ENCODE measurements at regions not wholly inside any gene's neighbourhood (a gene's known extent, or its start where the extent isn't known, plus 50 kb on each side); places are given as distances from the start of the nearest gene placed in this dataset.

DNA sequence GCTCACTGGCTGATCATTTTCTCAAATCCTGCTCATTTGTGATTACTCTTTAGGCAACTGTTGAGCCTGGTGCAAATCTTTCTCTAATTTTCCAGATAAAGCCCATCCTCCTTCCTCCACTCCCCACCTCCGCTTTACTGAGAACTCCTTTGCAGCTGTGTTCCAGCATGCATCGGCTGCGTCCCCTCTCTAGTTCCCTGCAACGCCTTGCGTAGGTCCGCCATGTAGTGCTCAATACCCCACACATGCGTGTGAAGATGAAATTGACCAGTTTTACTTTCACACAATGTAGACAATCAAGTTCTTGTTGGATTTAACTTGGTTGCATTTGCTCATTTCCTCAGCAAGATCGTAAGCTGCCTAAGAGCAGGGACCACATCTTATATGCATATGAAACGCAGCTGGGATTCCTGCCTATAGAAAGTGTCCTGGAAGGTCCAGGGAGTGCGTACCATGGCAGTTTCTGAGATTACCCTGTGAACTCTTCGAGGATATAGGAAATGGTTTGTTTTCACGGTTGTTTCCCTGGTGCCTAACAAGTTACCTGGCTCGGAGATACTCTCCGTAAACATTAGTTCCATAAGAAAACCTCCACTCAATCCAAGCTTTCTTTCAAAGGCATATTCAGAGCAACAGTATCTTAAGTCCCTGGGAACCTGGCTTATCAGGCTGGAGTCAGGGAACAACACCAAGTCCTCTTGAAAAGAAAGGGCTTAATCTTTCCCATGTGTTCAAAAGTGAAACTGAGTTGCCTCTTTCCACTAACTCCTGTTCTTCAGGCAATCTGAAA, 766.4 kb upstream of the ID2 start:
- no peak for DNase-seq

DNA sequence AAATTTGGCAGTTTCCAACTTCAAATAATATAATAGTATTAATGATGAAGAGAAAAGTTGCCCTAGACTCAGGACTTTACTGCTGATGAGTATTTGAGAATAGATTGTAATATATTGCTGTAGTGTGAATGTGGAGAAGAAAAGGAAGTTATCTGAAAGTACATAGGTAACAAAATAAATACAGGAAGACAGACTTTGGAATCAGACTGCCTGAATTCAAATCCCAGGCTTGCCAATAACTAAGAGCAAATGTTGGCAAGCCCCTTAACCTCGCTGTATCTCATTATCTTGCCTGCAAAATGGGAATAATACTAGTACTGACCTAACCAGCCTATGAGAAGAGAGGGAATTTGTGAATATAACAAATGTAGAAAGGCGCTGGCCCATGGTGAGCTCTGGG, 765.2 kb upstream of the ID2 start:
- DNase-seq, result no peak

DNA sequence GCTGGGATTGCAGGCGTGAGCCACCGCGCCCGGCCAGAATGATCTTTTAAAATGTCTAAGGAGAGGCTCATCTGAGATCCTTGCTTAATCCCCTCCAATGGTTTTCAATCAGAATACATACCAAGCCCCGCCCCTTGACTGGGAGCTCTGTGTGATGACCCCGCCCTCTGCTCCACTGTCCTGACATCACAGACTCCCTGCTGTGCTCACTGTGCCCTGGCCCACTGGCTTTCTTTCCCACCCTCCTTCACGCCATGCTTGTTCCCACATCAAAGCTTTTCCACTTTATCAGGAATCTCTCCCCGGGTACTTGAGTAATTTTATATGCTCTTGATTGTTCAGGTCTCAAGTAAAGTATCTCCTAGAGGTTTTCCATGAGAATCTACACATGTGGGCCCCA, 762.3 kb upstream of the ID2 start:
- DNase-seq, result no peak

DNA sequence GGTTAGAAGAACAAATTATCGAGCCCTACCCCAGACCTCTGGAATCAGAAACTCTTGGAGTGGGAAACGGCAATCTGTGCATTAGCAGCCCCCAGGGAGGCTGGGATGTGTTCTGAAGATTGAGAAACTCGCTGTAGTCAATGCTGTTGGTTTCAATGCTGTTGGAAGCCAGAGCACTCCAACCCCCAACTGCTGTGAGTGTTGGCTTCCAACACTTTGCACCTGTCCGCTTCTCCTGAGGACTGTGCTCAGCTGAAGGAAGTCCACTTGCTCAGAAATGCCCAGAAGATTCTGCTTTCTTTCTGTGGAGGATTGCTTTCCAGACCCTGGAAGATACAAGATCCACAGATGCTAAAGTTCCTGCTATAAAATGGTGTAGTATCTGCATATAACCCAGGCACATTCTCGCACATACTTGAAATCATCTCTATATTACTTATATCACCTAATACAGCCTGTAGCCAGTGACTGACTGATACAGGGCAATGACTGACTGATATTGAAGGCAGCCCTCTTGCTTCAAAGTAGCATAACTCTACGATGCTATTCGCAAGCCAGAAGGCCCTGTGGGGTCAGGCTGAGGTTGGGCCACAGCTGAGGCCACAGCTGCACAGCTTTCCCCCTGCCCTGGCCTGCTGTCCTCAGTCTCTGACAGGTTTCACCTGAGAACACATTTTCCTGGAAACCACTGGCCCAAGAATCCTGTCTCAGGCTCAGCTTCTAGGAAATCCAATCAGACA, 757.7 kb upstream of the ID2 start:
- DNase-seq, result no peak

DNA sequence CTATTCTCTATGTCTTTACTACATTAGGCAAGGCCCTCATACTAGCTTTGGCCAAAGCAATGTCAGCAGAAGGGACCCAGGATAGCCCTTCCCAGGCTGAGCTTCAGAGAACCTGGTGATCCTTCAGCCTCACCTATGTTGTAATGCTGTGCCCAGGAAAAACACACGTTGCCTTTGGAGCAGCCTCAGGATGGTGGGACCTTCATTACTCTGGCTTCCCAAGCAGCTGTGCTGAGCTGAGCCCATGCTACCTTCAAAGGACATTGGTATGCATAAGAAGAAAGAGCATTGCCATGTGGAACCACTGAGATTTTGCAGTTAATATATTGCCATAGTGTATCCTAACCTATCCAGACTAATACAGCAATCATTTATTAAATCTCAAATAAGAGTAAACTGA, 756.4 kb upstream of the ID2 start:
- DNase-seq, result no peak

- DNase-seq, result no peak
Measured at GRCh38 chr2:7927691-7928090, 754.2 kb upstream of the ID2 start.

DNA sequence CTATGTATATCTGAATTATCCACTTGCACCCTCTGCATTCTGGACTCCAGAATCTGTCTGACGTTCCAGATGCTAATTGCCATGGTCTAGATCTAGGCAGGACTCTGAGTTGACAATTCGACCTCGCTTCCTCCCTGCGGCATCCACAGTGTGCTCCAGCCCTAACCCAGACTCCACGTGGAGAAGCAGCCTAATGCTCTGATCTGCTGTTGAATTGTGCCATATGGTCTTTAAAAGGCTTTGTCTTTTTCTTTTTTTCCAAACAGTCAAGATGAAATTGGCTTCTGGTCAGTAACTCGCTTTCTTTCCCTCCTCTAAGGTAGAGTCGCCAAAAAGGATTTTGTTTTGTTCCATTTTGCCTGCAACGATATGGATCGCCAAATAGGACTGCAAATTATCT, 752.6 kb upstream of the ID2 start:
- DNase-seq, result no peak

GRCh38 chr2:7930800-7931635, 750.8 kb upstream of the ID2 start:
- DNase-seq, result no peak

- no peak for DNase-seq
Measured at GRCh38 chr2:7931808-7932207, 750.0 kb upstream of the ID2 start.

DNA sequence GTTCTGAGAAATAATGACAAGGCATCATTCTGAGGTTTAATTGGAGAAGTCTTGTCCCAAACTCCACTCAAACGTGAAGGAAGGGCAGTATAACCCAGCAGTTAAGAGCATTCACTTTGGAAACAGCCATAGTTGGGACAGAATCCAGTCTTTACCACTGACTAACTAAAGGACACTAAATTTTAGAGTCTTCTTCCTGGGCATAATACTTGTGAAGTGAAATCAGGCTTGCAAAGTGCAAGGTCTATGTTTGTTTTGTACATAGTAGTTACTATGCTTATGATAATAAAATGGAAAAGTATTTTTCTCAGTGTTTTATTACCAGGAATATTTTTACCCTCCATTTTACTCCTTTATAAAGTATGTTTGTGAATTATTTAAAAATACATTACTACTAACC, 748.2 kb upstream of the ID2 start:
- DNase-seq, result no peak

- no peak for DNase-seq
Measured at GRCh38 chr2:7934476-7934875, 747.4 kb upstream of the ID2 start.

DNA sequence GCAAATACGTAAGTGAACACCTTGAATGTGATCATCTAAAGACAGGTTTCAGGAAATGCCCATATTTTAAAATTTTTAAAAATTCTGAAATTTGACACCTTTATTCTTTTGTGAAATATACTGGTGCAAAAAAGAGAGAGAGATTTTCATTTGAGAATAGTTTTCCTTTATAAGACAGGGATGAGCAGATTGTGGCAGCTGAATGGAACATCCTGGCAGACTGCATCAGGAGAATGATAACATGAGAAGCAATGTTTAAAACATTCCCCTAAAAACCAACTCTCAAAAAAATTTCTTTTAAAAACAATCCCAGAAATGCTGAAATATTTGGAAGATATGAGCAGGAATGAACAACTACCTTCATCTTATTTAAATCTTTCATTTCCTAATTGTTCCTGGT, 744.8 kb upstream of the ID2 start:
- DNase-seq, result no peak

DNA sequence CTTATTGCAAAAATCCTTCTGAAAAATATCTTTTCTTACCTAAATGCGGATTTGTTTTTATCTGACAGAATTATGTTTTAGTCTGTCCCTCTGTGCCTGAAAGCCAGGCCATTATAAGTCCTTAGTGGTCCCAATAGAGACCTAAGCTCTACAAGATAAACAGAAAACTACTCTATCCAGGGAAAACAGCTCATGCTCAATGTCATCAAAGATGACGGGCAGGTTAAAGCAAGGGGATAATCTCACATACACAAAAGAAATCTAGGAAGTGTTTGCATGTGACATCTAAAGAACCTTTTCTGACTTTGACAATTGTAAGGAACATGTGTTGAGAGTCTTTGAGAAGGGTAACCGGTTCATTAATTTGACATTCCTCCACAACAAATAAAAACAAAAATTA, 741.1 kb upstream of the ID2 start:
- DNase-seq, result no peak

GRCh38 chr2:7943446-7943845, 738.4 kb upstream of the ID2 start:
- DNase-seq, result no peak

GRCh38 chr2:7945026-7945425, 736.8 kb upstream of the ID2 start:
- DNase-seq, result no peak

GRCh38 chr2:7950035-7950612, 731.7 kb upstream of the ID2 start:
- DNase-seq, result no peak

DNA sequence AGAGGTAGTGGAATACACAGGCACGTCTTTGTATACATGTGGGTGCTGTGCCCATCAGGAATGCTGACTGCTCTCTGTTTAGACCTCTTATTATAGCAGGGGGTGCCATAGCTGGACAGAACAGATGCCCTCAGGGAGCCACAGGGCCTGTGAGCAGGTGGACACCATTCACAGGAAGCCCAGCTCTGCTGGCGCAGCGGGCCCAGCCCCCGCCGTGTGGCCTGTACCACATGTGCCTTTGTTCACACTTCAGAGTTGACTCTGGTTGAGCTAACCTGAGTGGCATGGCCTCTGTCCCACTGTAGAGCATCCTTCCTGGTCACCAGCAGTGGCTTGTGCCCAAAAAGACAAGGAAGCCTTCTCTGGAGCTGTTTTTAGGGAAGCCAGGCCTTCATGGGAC, 730.9 kb upstream of the ID2 start:
- no peak for DNase-seq

DNA sequence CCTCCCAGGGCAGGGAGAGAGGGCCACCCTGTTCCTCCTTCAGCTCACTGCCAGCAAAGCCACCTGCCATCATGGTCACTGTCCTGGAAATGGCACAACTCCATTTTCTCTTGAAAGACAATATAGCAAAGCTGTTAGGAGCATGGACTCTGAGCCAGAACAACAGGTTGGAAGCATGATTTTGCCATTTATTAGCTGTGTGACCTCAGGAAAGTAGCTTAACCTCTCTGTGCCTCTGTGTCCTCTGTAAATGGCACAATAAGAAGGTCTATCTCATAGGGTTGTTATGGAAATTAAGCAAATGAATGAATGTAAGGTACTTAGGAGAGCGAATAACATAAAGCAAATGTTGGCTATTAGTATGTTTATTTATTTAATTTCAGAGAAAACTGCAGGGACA, 730.4 kb upstream of the ID2 start:
- DNase-seq, result no peak

DNA sequence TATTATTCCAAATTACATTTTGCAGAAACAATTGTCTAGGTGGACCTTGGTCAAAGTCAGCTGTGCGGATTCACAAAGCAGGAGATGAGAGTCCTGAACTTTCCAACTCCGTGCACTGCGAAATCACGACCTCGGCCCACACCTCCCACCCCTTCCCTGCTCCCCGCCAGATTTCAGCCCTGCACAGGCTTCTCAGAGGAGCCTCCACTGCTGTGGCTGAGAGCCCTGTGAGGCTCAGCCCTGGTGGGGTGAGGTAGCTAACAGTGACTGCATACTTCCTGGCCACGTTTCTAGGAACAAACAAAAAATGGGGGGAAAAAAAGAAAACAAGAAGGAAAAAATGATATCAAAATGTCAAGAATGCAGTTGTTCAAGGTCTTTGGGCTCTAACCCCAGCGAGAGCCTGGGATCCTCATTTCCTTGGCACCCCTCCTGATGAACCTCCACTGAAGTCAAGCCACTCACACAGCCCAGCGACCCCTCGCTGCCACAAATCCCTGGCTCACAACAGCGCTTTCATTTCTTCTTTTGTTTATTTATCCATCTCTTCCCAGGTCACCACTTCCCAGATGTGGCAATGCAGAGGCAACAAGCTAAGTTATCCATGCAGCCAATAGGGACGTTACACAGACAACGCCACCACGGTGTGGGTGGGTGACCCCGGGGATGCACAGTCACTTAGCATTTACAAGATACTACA, 729.7 kb upstream of the ID2 start:
- no peak for DNase-seq

GRCh38 chr2:7953195-7953594, 728.7 kb upstream of the ID2 start:
- DNase-seq, result no peak

DNA sequence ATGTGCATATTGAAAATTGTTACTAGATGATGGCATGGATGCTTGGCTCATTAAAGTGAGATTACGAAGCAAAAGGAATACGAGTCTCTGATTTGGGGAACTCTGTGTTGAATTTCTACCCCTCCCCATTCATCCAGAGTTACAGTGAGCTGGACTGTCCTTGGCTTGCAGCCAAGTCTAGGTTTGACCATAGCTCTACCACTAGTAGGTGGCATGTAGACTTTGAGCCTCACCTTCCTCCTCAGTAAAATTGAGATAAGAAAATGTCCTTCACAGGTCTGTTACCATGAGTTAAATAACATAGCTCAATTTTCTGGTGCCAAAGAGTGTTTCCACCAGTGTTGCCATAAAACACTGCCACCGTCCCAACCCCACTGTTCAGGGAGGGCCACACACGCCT, 727.6 kb upstream of the ID2 start:
- DNase-seq, result no peak

DNA sequence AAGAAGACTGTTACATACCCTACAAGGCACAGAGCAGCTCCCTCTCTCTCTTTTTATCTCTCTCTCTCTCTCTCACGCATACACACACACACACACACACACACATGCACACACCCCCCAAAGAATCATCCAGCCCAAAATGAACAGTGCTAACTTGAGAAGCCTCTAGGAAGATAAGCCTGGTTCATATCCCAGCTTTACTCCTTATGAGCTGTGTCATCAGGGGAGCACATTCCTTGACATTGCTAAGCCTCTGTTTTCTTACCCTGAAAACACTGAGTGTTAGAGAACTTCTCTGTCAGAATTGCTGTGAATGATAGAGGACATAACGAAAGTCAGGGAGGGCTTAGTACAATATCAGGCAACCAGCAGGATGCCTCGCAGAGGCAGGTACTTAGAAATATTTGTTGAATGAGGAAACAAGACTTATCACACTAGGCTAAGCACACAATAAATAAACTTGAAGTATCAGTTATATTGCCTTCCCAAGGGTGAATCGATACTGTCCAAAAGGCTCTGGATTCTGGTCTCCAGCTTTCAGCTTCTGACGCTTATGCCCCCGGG, 725.6 kb upstream of the ID2 start:
- no peak for DNase-seq
